HEK293 (cell line): ENCODE measurements at regions not wholly inside any gene's neighbourhood (a gene's known extent, or its start where the extent isn't known, plus 50 kb on each side); places are given as distances from the start of the nearest gene placed in this dataset.

ENCODE experiments used
- CTCF ChIA-PET: fragments of 350-600 bp; formaldehyde crosslinking; extraction: SDS; loops from one replicate; lab custom pipeline; 2021; ENCODE audit warnings: antibody characterized with exemption; lab: Yijun Ruan, JAX
- POLR2A ChIA-PET: fragments of 300-600 bp; formaldehyde crosslinking; extraction: SDS; loops from one replicate; lab custom pipeline; 2020; ENCODE audit warnings: antibody characterized with exemption, inconsistent platforms; lab: Yijun Ruan, JAX
- H3K27ac ChIP-seq: fragments of 200-500 bp; sonication (Bioruptor generic); 2 replicates; pipeline ENCODE4 v1.5.1; 2014; ENCODE audit warnings: low read depth, low read length, control low read depth, inconsistent platforms; ENCODE audit errors: extremely low read depth
- H3K36me3 ChIP-seq, 2 experiments: fragments of 200-500 bp in 1 of 2; sonication (Bioruptor generic) in 1 of 2; 1 replicate in 1 of 2; 2 replicates in 1 of 2; pipeline ENCODE4 v1.5.1; 2014 to 2017; ENCODE audit warnings: inconsistent platforms in 2 of 2, low read length in 2 of 2; ENCODE audit not compliant: control insufficient read depth in 2 of 2, insufficient read depth in 1 of 2
- H3K4me1 ChIP-seq: fragments of 200-500 bp; sonication (Bioruptor generic); 2 replicates; pipeline ENCODE4 v1.5.1; 2014; ENCODE audit warnings: mild to moderate bottlenecking, low read length, inconsistent platforms; ENCODE audit not compliant: control insufficient read depth, insufficient read depth
- H3K4me3 ChIP-seq: 2 replicates; pipeline ENCODE4 v1.5.1; 2011; ENCODE audit warnings: low read depth, mild to moderate bottlenecking, control low read depth, low read length, moderate library complexity
- H3K9me3 ChIP-seq: fragments of 200-500 bp; sonication (Bioruptor generic); 2 replicates; pipeline ENCODE4 v1.5.1; 2014; ENCODE audit warnings: low read depth, low read length, inconsistent platforms; ENCODE audit not compliant: control insufficient read depth, insufficient read depth
- GFI1B ChIP-seq: fragments of 450-650 bp; formaldehyde crosslinking; IDR thresholded peaks from 2 replicates; pipeline ENCODE4 v1.5.1; 2016; ENCODE audit warnings: missing biosample characterization, missing genetic modification characterization
- GLIS1 ChIP-seq: fragments of 450-650 bp; formaldehyde crosslinking; IDR thresholded peaks from 2 replicates; pipeline ENCODE4 v1.5.1; 2016; ENCODE audit warnings: missing biosample characterization, missing genetic modification characterization
- HOXA7 ChIP-seq: sonication (generic); formaldehyde crosslinking; IDR thresholded peaks from 2 replicates; pipeline ENCODE4 v1.8.1; 2022; ENCODE audit warnings: missing genetic modification reagents, borderline replicate concordance
- RBAK ChIP-seq: fragments of 450-650 bp; formaldehyde crosslinking; IDR thresholded peaks from 2 replicates; pipeline ENCODE4 v1.5.1; 2016; ENCODE audit warnings: missing biosample characterization, missing genetic modification characterization
- SP7 ChIP-seq: fragments of 450-650 bp; formaldehyde crosslinking; IDR thresholded peaks from 2 replicates; pipeline ENCODE4 v1.5.1; 2016; ENCODE audit warnings: missing biosample characterization, missing genetic modification characterization
- ZBTB20 ChIP-seq: fragments of 450-650 bp; formaldehyde crosslinking; IDR thresholded peaks from 2 replicates; pipeline ENCODE4 v1.5.1; 2016; ENCODE audit warnings: missing biosample characterization, missing genetic modification characterization
- ZBTB7A ChIP-seq: fragments of 450-650 bp; formaldehyde crosslinking; IDR thresholded peaks from 2 replicates; pipeline ENCODE4 v1.5.1; 2016; ENCODE audit warnings: low read depth, missing biosample characterization, missing genetic modification characterization
- ZEB2 ChIP-seq: fragments of 450-650 bp; formaldehyde crosslinking; IDR thresholded peaks from 2 replicates; pipeline ENCODE4 v1.5.1; 2016; ENCODE audit warnings: missing biosample characterization, missing genetic modification characterization
- ZNF114 ChIP-seq: fragments of 450-650 bp; formaldehyde crosslinking; IDR thresholded peaks from 2 replicates; pipeline ENCODE4 v1.5.0; 2017; ENCODE audit warnings: missing biosample characterization, missing genetic modification characterization
- ZNF214 ChIP-seq: fragments of 450-650 bp; formaldehyde crosslinking; IDR thresholded peaks from 2 replicates; pipeline ENCODE4 v1.5.1; 2017; ENCODE audit warnings: missing biosample characterization, mild to moderate bottlenecking, missing genetic modification characterization, borderline replicate concordance
- ZNF221 ChIP-seq: fragments of 450-650 bp; formaldehyde crosslinking; IDR thresholded peaks from 2 replicates; pipeline ENCODE4 v1.5.1; 2017; ENCODE audit warnings: missing biosample characterization, missing genetic modification characterization, borderline replicate concordance
- ZNF223 ChIP-seq: fragments of 450-650 bp; formaldehyde crosslinking; IDR thresholded peaks from 2 replicates; pipeline ENCODE4 v1.5.1; 2016; ENCODE audit warnings: missing biosample characterization, missing genetic modification characterization
- ZNF239 ChIP-seq: fragments of 450-650 bp; formaldehyde crosslinking; IDR thresholded peaks from 2 replicates; pipeline ENCODE4 v1.5.1; 2016; ENCODE audit warnings: missing biosample characterization, missing genetic modification characterization
- ZNF366 ChIP-seq: fragments of 450-650 bp; formaldehyde crosslinking; conservative IDR thresholded peaks from 2 replicates; pipeline ENCODE4 v1.5.1; 2016; ENCODE audit warnings: missing biosample characterization, missing genetic modification characterization
- ZNF561 ChIP-seq: fragments of 450-650 bp; IDR thresholded peaks from 2 replicates; pipeline ENCODE4 v1.5.1; 2018; ENCODE audit warnings: missing biosample characterization, missing genetic modification characterization, borderline replicate concordance
- ZNF600 ChIP-seq: fragments of 450-650 bp; formaldehyde crosslinking; IDR thresholded peaks from 2 replicates; pipeline ENCODE4 v1.5.1; 2016; ENCODE audit warnings: missing biosample characterization, missing genetic modification characterization
- ZNF660 ChIP-seq: fragments of 450-650 bp; IDR thresholded peaks from 2 replicates; pipeline ENCODE4 v1.5.1; 2018; ENCODE audit warnings: missing biosample characterization, mild to moderate bottlenecking, missing genetic modification characterization
- ZXDB ChIP-seq: fragments of 450-650 bp; formaldehyde crosslinking; IDR thresholded peaks from 2 replicates; pipeline ENCODE4 v1.5.1; 2016; ENCODE audit warnings: missing biosample characterization, missing genetic modification characterization
- TF ChIP-seq, protein P1 (sequence below): fragments of 450-650 bp; formaldehyde crosslinking; IDR thresholded peaks from 2 replicates; pipeline ENCODE4 v1.5.1; 2016; ENCODE audit warnings: missing biosample characterization, missing genetic modification characterization
- TF ChIP-seq, protein P2 (sequence below): fragments of 450-650 bp; formaldehyde crosslinking; IDR thresholded peaks from 2 replicates; pipeline ENCODE4 v1.5.1; 2016; ENCODE audit warnings: missing biosample characterization, missing genetic modification characterization

DNA sequence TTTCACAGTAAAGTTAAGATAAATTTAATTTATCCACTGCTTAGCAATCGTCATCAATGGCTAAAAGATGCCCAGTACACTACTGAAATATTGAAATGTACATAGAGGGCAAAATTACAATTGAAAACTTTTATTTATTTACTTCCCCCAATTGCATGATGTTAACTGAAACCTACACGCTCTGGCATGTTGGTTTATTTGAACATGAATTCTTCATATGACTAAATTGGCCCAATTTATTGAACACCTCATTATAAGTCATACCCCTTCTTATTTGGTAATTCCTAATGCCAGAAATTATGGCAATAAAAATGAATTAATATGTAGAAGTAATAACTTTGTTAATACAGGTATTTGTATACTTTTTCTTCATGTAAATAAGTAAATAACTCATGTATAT, 183.0 kb upstream of the ZC3H15 start:
- no peak for TF ChIP-seq ZNF221 (tag by site-specific recombination)
- Histone ChIP-seq H3K4me1 (no peaks in the 10 kb centered on the region), H3K36me3 (no peaks in the 10 kb centered on the region), H3K4me3 (no peak overlapping the region), H3K9me3 (no peaks in the 10 kb centered on the region), H3K27ac (no peak overlapping the region)
- CTCF ChIA-PET, result no interaction called here
- POLR2A ChIA-PET, result no interaction called here

GRCh38 chr2:186304064-186304463, 182.0 kb upstream of the ZC3H15 start:
- TF ChIP-seq ZNF561 (tag by site-specific recombination) (no peak), ZEB2 (tag by site-specific recombination) (no peak), ZNF223 (tag by site-specific recombination) (no peak), ZBTB20 (no peak), ZBTB7A (tag by site-specific recombination) (no peak), GFI1B (tag by site-specific recombination) (no peak), RBAK (tag by site-specific recombination) (no peak), SP7 (tag by site-specific recombination) (no peak), GLIS1 (tag by site-specific recombination) (no peak), HOXA7 (no peak), ZNF114 (no peak), ZNF660 (tag by site-specific recombination) (no peak), ZXDB (tag by site-specific recombination) (no peak), ZNF214 (tag by site-specific recombination) (no peak), ZNF366 (tag by site-specific recombination) (no peak), ZNF600 (tag by site-specific recombination) (no peak), ZNF239 (tag by site-specific recombination) (no peak)
- TF ChIP-seq, protein P1, sequence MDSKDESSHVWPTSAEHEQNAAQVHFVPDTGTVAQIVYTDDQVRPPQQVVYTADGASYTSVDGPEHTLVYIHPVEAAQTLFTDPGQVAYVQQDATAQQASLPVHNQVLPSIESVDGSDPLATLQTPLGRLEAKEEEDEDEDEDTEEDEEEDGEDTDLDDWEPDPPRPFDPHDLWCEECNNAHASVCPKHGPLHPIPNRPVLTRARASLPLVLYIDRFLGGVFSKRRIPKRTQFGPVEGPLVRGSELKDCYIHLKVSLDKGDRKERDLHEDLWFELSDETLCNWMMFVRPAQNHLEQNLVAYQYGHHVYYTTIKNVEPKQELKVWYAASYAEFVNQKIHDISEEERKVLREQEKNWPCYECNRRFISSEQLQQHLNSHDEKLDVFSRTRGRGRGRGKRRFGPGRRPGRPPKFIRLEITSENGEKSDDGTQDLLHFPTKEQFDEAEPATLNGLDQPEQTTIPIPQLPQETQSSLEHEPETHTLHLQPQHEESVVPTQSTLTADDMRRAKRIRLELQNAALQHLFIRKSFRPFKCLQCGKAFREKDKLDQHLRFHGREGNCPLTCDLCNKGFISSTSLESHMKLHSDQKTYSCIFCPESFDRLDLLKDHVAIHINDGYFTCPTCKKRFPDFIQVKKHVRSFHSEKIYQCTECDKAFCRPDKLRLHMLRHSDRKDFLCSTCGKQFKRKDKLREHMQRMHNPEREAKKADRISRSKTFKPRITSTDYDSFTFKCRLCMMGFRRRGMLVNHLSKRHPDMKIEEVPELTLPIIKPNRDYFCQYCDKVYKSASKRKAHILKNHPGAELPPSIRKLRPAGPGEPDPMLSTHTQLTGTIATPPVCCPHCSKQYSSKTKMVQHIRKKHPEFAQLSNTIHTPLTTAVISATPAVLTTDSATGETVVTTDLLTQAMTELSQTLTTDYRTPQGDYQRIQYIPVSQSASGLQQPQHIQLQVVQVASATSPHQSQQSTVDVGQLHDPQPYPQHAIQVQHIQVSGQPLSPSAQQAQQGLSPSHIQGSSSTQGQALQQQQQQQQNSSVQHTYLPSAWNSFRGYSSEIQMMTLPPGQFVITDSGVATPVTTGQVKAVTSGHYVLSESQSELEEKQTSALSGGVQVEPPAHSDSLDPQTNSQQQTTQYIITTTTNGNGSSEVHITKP (tag by site-specific recombination), result no peak
- Histone ChIP-seq H3K4me3 (no peak overlapping the region), H3K36me3 (no peaks in the 10 kb centered on the region), H3K4me1 (no peaks in the 10 kb centered on the region), H3K9me3 (no peaks in the 10 kb centered on the region), H3K27ac (no peak overlapping the region)
- CTCF ChIA-PET, result no interaction called here
- POLR2A ChIA-PET, result no interaction called here

- Histone ChIP-seq H3K36me3 (no peaks in the 10 kb centered on the region), H3K4me3 (no peak overlapping the region)
- ChIA-PET CTCF (no interaction called here), POLR2A (no interaction called here)
- TF ChIP-seq, protein P2, sequence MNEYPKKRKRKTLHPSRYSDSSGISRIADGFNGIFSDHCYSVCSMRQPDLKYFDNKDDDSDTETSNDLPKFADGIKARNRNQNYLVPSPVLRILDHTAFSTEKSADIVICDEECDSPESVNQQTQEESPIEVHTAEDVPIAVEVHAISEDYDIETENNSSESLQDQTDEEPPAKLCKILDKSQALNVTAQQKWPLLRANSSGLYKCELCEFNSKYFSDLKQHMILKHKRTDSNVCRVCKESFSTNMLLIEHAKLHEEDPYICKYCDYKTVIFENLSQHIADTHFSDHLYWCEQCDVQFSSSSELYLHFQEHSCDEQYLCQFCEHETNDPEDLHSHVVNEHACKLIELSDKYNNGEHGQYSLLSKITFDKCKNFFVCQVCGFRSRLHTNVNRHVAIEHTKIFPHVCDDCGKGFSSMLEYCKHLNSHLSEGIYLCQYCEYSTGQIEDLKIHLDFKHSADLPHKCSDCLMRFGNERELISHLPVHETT, result no peak
- TF ChIP-seq, all 188 proteins: peak for 0
- H3K27ac ChIP-seq, result no peak overlapping the region
- no peaks in the 10 kb centered on the region for H3K4me1 ChIP-seq
- H3K9me3 ChIP-seq, result no peaks in the 10 kb centered on the region
Observed at GRCh38 chr2:186306754-186307153, 179.3 kb upstream of the ZC3H15 start.
